BJ (cell line): ENCODE measurements at regions not wholly inside any gene's neighbourhood (a gene's known extent, or its start where the extent isn't known, plus 50 kb on each side); places are given as distances from the start of the nearest gene placed in this dataset.

Source experiments
- CTCF ChIA-PET: fragments of 350-600 bp; formaldehyde crosslinking; extraction: SDS; loops from one replicate; lab custom pipeline; 2021; ENCODE audit warnings: antibody characterized with exemption, inconsistent platforms; lab: Yijun Ruan, JAX
- POLR2A ChIA-PET: fragments of 300-600 bp; sonication (Branson Sonifier 250); formaldehyde crosslinking; extraction: SDS; loops from one replicate; lab custom pipeline; 2021; ENCODE audit warnings: antibody characterized with exemption; lab: Charles Lee
- DNase-seq: peaks from one replicate; pipeline ENCODE4 v3.0.0-alpha.2; 2011; ENCODE audit warnings: low read depth
- H3K27me3 ChIP-seq: 2 replicates; pipeline ENCODE4 v1.6.0; 2011; ENCODE audit warnings: low read length; ENCODE audit not compliant: control insufficient read depth, insufficient read depth
- H3K36me3 ChIP-seq: 2 replicates; pipeline ENCODE4 v1.5.1; 2011; ENCODE audit warnings: low read length; ENCODE audit not compliant: control insufficient read depth, insufficient read depth
- H3K4me3 ChIP-seq: 2 replicates; pipeline ENCODE4 v1.5.1; 2011; ENCODE audit warnings: low read depth, mild to moderate bottlenecking, control low read depth, low read length
- CTCF ChIP-seq: IDR thresholded peaks from 2 replicates; pipeline ENCODE4 v1.5.1; 2011; ENCODE audit warnings: low read depth, mild to moderate bottlenecking, control low read depth, inconsistent platforms, low read length, moderate library complexity; ENCODE audit not compliant: insufficient read depth

GRCh38 chr4:159484864-159485263 lies 382.0 kb downstream of the RAPGEF2 start:
- ChIA-PET CTCF (interaction anchor here (1.4 kb wide), 2 partner anchors 10 to 12 kb away, joined by 4 read pairs; no protein-coding TSS in a partner anchor), POLR2A (no interaction called here)
- peaks cover 3% of the 10 kb centered on the region; the same call in 1 of the 2 replicates for H3K27me3 ChIP-seq
- no peak for TF ChIP-seq CTCF
- DNase-seq: no peak
- H3K36me3 ChIP-seq: no peaks in the 10 kb centered on the region
- no peak overlapping the region for H3K4me3 ChIP-seq

GRCh38 chr4:159487284-159487747 lies 384.4 kb downstream of the RAPGEF2 start:
- Histone ChIP-seq H3K4me3 (no peak overlapping the region), H3K36me3 (no peaks in the 10 kb centered on the region), H3K27me3 (peaks cover 3% of the 10 kb centered on the region; the same call in 1 of the 2 replicates)
- CTCF ChIA-PET: interaction anchor here (0.6 to 2.5 kb wide), 8 partner anchors 10 to 537 kb away, joined by 3 to 28 read pairs (median 4); no protein-coding TSS in a partner anchor
- DNase-seq: peak; percentile 3
- TF ChIP-seq CTCF: peak; percentile 74
- POLR2A ChIA-PET: no interaction called here

- DNase-seq: no peak
- no peak for TF ChIP-seq CTCF
- Histone ChIP-seq H3K36me3 (no peaks in the 10 kb centered on the region), H3K27me3 (peaks cover 3% of the 10 kb centered on the region; the same call in 1 of the 2 replicates), H3K4me3 (no peak overlapping the region)
- ChIA-PET POLR2A (no interaction called here), CTCF (interaction anchor here (0.6 kb wide), 1 partner anchor 269 kb away, joined by 3 read pairs; no protein-coding TSS in a partner anchor)
These were observed 386.8 kb downstream of the RAPGEF2 start for GRCh38 chr4:159489646-159490045.

GRCh38 chr4:159495515-159496236 lies 392.8 kb downstream of the RAPGEF2 start:
- Histone ChIP-seq H3K27me3 (no peaks in the 10 kb centered on the region), H3K4me3 (no peak overlapping the region), H3K36me3 (no peaks in the 10 kb centered on the region)
- no peak for DNase-seq
- TF ChIP-seq CTCF: no peak
- POLR2A ChIA-PET: no interaction called here
- CTCF ChIA-PET: interaction anchor here (1.3 to 4.7 kb wide), 3 partner anchors 9 to 11 kb away, joined by 4 to 28 read pairs (median 4); no protein-coding TSS in a partner anchor

GRCh38 chr4:159496248-159496647 lies 393.4 kb downstream of the RAPGEF2 start:
- ChIA-PET POLR2A (no interaction called here), CTCF (interaction anchor here (1.5 to 4.7 kb wide), 2 partner anchors 9 to 12 kb away, joined by 4 to 28 read pairs; no protein-coding TSS in a partner anchor)
- no peaks in the 10 kb centered on the region for H3K36me3 ChIP-seq
- H3K4me3 ChIP-seq: no peak overlapping the region
- H3K27me3 ChIP-seq: no peaks in the 10 kb centered on the region
- no peak for DNase-seq
- TF ChIP-seq CTCF: no peak
